GM12878 (cell line): ENCODE measurements at regions not wholly inside any gene's neighbourhood (a gene's known extent, or its start where the extent isn't known, plus 50 kb on each side); places are given as distances from the start of the nearest gene placed in this dataset.

Experiments
- ATAC-seq: fragments of 200-7000 bp; cut with Tn5 transposase; 3 replicates; pipeline ENCODE4 v1.9.1; 2020; ENCODE audit warnings: mild to moderate bottlenecking, moderate library complexity
- BruUV-seq: library from RNA; stranded (reverse); fragments of 400-500 nt; replicated peaks from 2 replicates; lab custom pipeline; 2021; lab: Mats Ljungman, UMichigan
- CTCF ChIA-PET: fragments of 300-600 bp; sonication (Branson Sonifier 250); formaldehyde crosslinking; extraction: SDS; loops from one replicate; lab custom pipeline; 2021; ENCODE audit warnings: inconsistent platforms; lab: Yijun Ruan, JAX
- POLR2A ChIA-PET: fragments of 350-600 bp; formaldehyde crosslinking; extraction: SDS; loops from one replicate; lab custom pipeline; 2021; ENCODE audit warnings: inconsistent platforms; lab: Charles Lee
- RAD21 ChIA-PET: fragments of 300-600 bp; sonication (Branson Sonifier 250); formaldehyde crosslinking; loops from one replicate; lab custom pipeline; 2023; ENCODE audit warnings: antibody characterized with exemption; ENCODE audit not compliant: unreplicated experiment; lab: Charles Lee
- SMC1A ChIA-PET: fragments of 300-600 bp; sonication (Branson Sonifier 250); formaldehyde crosslinking; loops from one replicate; lab custom pipeline; 2023; ENCODE audit not compliant: unreplicated experiment, uncharacterized antibody; lab: Charles Lee
- DNase-seq: peaks from one replicate; pipeline ENCODE4 v3.0.0-alpha.2; 2011; ENCODE audit warnings: low read depth, low spot score
- FAIRE-seq: peaks from 3 replicates; lab custom pipeline; 2011; peaks lifted over from hg19 to GRCh38; lab: Jason Lieb, UNC
- H2AFZ ChIP-seq: 2 replicates; pipeline ENCODE4 v1.6.0; 2011; ENCODE audit warnings: low read depth, low read length, control low read depth; ENCODE audit not compliant: control insufficient read depth
- H3K27ac ChIP-seq: 2 replicates; pipeline ENCODE4 v1.5.1; 2011; ENCODE audit warnings: control low read depth; ENCODE audit not compliant: control insufficient read depth, insufficient read depth
- H3K27me3 ChIP-seq, 2 experiments: replicated peaks in 1 of 2; 2 replicates each; pipeline versions ENCODE4 v1.6.0 to v1.6.1; 2011; ENCODE audit warnings: low read length in 1 of 2; ENCODE audit not compliant: control insufficient read depth in 2 of 2, insufficient read depth in 2 of 2
- H3K36me3 ChIP-seq, 2 experiments: 2 replicates each; pipeline ENCODE4 v1.5.1; 2011; ENCODE audit warnings: low read length in 1 of 2; ENCODE audit not compliant: control insufficient read depth in 2 of 2, insufficient read depth in 2 of 2
- H3K4me1 ChIP-seq: 2 replicates; pipeline ENCODE4 v1.6.1; 2011; ENCODE audit warnings: mild to moderate bottlenecking, low read length, moderate library complexity, mixed read lengths; ENCODE audit not compliant: control insufficient read depth, insufficient read depth
- H3K4me2 ChIP-seq: 2 replicates; pipeline ENCODE4 v1.6.0; 2011; ENCODE audit warnings: control low read depth; ENCODE audit not compliant: control insufficient read depth, insufficient read depth
- H3K4me3 ChIP-seq: fragments of 200-600 bp; sonication (generic); 2 replicates; pipeline ENCODE4 v1.5.1; 2016
- H3K79me2 ChIP-seq: 2 replicates; pipeline ENCODE4 v1.6.0; 2011; ENCODE audit warnings: low read length; ENCODE audit not compliant: control insufficient read depth, insufficient read depth
- H3K9ac ChIP-seq: 2 replicates; pipeline ENCODE4 v1.8.0; 2011; ENCODE audit warnings: low read length, control low read depth, mixed read lengths; ENCODE audit not compliant: control insufficient read depth, insufficient read depth
- H3K9me3 ChIP-seq: replicated peaks from 3 replicates; pipeline ENCODE4 v1.5.1; 2011; ENCODE audit warnings: mild to moderate bottlenecking, low read length; ENCODE audit not compliant: control insufficient read depth, insufficient read depth
- H4K20me1 ChIP-seq: 2 replicates; pipeline ENCODE4 v1.6.0; 2011; ENCODE audit not compliant: control insufficient read depth, insufficient read depth
- CBX3 ChIP-seq: fragments of 200-600 bp; sonication (generic); IDR thresholded peaks from 2 replicates; pipeline ENCODE4 v1.6.1; 2016; ENCODE audit warnings: low read depth, borderline replicate concordance
- FOXM1 ChIP-seq: IDR thresholded peaks from 2 replicates; pipeline ENCODE4 v1.6.1; 2012; ENCODE audit warnings: low read depth, mild to moderate bottlenecking, inconsistent platforms, low read length, moderate library complexity
- MYC ChIP-seq: IDR thresholded peaks from 2 replicates; pipeline ENCODE4 v1.6.1; 2011; ENCODE audit warnings: mild to moderate bottlenecking, low read length, moderate library complexity, inconsistent platforms; ENCODE audit not compliant: insufficient read depth, insufficient replicate concordance, insufficient read length, severe bottlenecking
- POLR2AphosphoS5 ChIP-seq: IDR thresholded peaks from 2 replicates; pipeline ENCODE4 v1.6.1; 2011; ENCODE audit warnings: mild to moderate bottlenecking, low read length, inconsistent platforms
- RAD21 ChIP-seq: IDR thresholded peaks from 2 replicates; pipeline ENCODE4 v1.6.1; 2011; ENCODE audit warnings: mild to moderate bottlenecking, low read depth, low read length, moderate library complexity; ENCODE audit not compliant: insufficient read depth
- REST ChIP-seq: IDR thresholded peaks from 2 replicates; pipeline ENCODE4 v1.6.1; 2012; ENCODE audit warnings: mild to moderate bottlenecking, low read depth, low read length
- SMAD5 ChIP-seq: IDR thresholded peaks from 2 replicates; pipeline ENCODE4 v1.6.1; 2016; ENCODE audit warnings: antibody characterized with exemption, low read depth
- SMARCA5 ChIP-seq: fragments of 450-650 bp; IDR thresholded peaks from 2 replicates; pipeline ENCODE4 v1.6.1; 2017; ENCODE audit warnings: mild to moderate bottlenecking
- SUZ12 ChIP-seq: fragments of 200-600 bp; sonication (generic); IDR thresholded peaks from one replicate; pipeline ENCODE4 v1.6.1; 2018; ENCODE audit warnings: antibody characterized with exemption, mild to moderate bottlenecking; ENCODE audit not compliant: unreplicated experiment
- TCF12 ChIP-seq: IDR thresholded peaks from 2 replicates; pipeline ENCODE4 v1.6.1; 2011; ENCODE audit warnings: low read depth, mild to moderate bottlenecking, low read length
- YBX1 ChIP-seq: fragments of 450-650 bp; IDR thresholded peaks from 2 replicates; pipeline ENCODE4 v1.6.1; 2016; ENCODE audit warnings: antibody characterized with exemption
- YY1 ChIP-seq: IDR thresholded peaks from 2 replicates; pipeline ENCODE4 v1.6.1; 2011; ENCODE audit warnings: low read depth, mild to moderate bottlenecking, low read length
- ZBTB4 ChIP-seq: fragments of 450-650 bp; formaldehyde crosslinking; IDR thresholded peaks from 2 replicates; pipeline ENCODE4 v1.4.0; 2022; ENCODE audit warnings: mild to moderate bottlenecking, moderate library complexity
- ZNF622 ChIP-seq: fragments of 450-650 bp; IDR thresholded peaks from 2 replicates; pipeline ENCODE4 v1.6.1; 2017; ENCODE audit warnings: mild to moderate bottlenecking, inconsistent platforms
- ZSCAN29 ChIP-seq: fragments of 450-650 bp; IDR thresholded peaks from 2 replicates; pipeline ENCODE4 v1.6.1; 2017; ENCODE audit warnings: mild to moderate bottlenecking, moderate library complexity
- WGBS: methylation state at CpG from one replicate; pipeline ENCODE4 v1.1.6; 2016; ENCODE audit warnings: low lambda C conversion rate; ENCODE audit not compliant: insufficient replicate concordance, insufficient coverage; ENCODE audit errors: missing lambda C conversion rate; 5-methylcytosine and 5-hydroxymethylcytosine counted together
- in situ Hi-C: fragments of 300-500 bp; cut with MboI; formaldehyde crosslinking; loops from 9 replicates; pipeline ENCODE4 v1.14.3; 2018; ENCODE audit warnings: mixed read lengths
- intact Hi-C: fragments of 100-400 bp; cut with micrococcal nuclease; formaldehyde crosslinking; loops from one replicate; pipeline ENCODE4 v1.14.2; 2022; ENCODE audit not compliant: unreplicated experiment

- Histone ChIP-seq H4K20me1 (no peaks in the 10 kb centered on the region; the same call in 1 of the 2 replicates), H3K36me3 (no peaks in the 10 kb centered on the region), H2AFZ (no peak overlapping the region), H3K4me3 (no peak overlapping the region), H3K79me2 (no peaks in the 10 kb centered on the region)
- ChIA-PET SMC1A (no interaction called here), RAD21 (no interaction called here), CTCF (no interaction called here)
- DNase-seq (no peak), FAIRE-seq (no peak)
- WGBS, result 18% methylated on average over 5 of the region's 5 CpGs
- in situ Hi-C loops, result no loop called here
- no peak for TF ChIP-seq CBX3
- TF ChIP-seq SMAD5, result no peak
- TF ChIP-seq YBX1, result no peak
- TF ChIP-seq TCF12, result no peak
- no peak for TF ChIP-seq POLR2AphosphoS5
- no peak for TF ChIP-seq REST
- TF ChIP-seq SMARCA5, result no peak
- TF ChIP-seq MYC, result no peak
- no peak for TF ChIP-seq ZBTB4
- no peak for TF ChIP-seq RAD21
- TF ChIP-seq FOXM1, result no peak
- TF ChIP-seq SUZ12, result no peak
- TF ChIP-seq ZNF622, result no peak
- TF ChIP-seq YY1, result no peak
- no peak for TF ChIP-seq ZSCAN29
- TF ChIP-seq, all 136 proteins: peak for 0
- H3K4me1 ChIP-seq, result no peaks in the 10 kb centered on the region
- H3K9ac ChIP-seq, result no peak overlapping the region
- POLR2A ChIA-PET, result no interaction called here
- no peak overlapping the region for H3K4me2 ChIP-seq
- no peak for ATAC-seq
- peaks cover 0 to 2% of the 10 kb centered on the region in 2 experiments; a peak in 1 of 4 replicates for H3K27me3 ChIP-seq
- H3K9me3 ChIP-seq, result no peaks in the 10 kb centered on the region
- no peak overlapping the region for H3K27ac ChIP-seq
- no TSS peak for BruUV-seq
- intact Hi-C loops, result no loop called here
These were observed 285.9 kb downstream of the PSAT1 start for GRCh38 chr9:78582821-78583220.
